Esophagus muscularis mucosa (tissue), 4 donors: ENCODE measurements at regions not wholly inside any gene's neighbourhood (a gene's known extent, or its start where the extent isn't known, plus 50 kb on each side); places are given as distances from the start of the nearest gene placed in this dataset.

Source experiments
- CTCF ChIP-seq, 3 experiments: fragments of 200-600 bp in 2 of 3; fragments of 450-650 bp in 1 of 3; sonication (generic) in 2 of 3; IDR thresholded peaks; one replicate each; pipeline ENCODE4 v1.5.1; 2017 to 2019; ENCODE audit warnings: antibody characterized with exemption in 3 of 3, mild to moderate bottlenecking in 2 of 3, moderate library complexity in 1 of 3
- EP300 ChIP-seq: sonication (generic); formaldehyde crosslinking; IDR thresholded peaks from one replicate; pipeline ENCODE4 v1.6.1; 2017; ENCODE audit warnings: antibody characterized with exemption
- POLR2A ChIP-seq: fragments of 450-650 bp; IDR thresholded peaks from one replicate; pipeline ENCODE4 v1.6.1; 2017; ENCODE audit warnings: antibody characterized with exemption, moderate library complexity, mild to moderate bottlenecking, low read depth
- POLR2AphosphoS5 ChIP-seq, 2 donors: sonication (generic); formaldehyde crosslinking; IDR thresholded peaks; one replicate each; pipeline ENCODE4 v1.6.1; 2017; ENCODE audit warnings: antibody characterized with exemption in 2 of 2

GRCh38 chr10:110434489-110435096, 63.1 kb upstream of the DUSP5 start:
- TF ChIP-seq CTCF (IDR thresholded peaks at IDR 0.05) (no peak), POLR2AphosphoS5 (IDR thresholded peaks at IDR 0.05) (no peak), POLR2A (no peak), EP300 (no peak)
